Body of pancreas (tissue), 4 donors: ENCODE measurements at regions not wholly inside any gene's neighbourhood (a gene's known extent, or its start where the extent isn't known, plus 50 kb on each side); places are given as distances from the start of the nearest gene placed in this dataset.

ENCODE experiments used
- ATAC-seq: fragments of 150-250 bp; one replicate; pipeline ENCODE4 v1.9.1; 2016
- DNase-seq, 4 donors: peaks; one replicate each; pipeline ENCODE4 v3.0.0-alpha.2; 2019
- H3K27ac ChIP-seq, 4 donors: fragments of 200-600 bp; sonication (generic); 1 replicate in 3 of 4; 2 replicates in 1 of 4; pipeline versions ENCODE4 v1.5.1 to v1.6.1; 2016 to 2019; ENCODE audit warnings: mild to moderate bottlenecking in 1 of 4, mixed read lengths in 1 of 4, moderate library complexity in 1 of 4
- H3K27me3 ChIP-seq, 2 donors: fragments of 200-600 bp; sonication (generic); one replicate each; pipeline ENCODE4 v1.6.0; 2016; ENCODE audit warnings: mild to moderate bottlenecking in 1 of 2
- H3K36me3 ChIP-seq, 2 donors: fragments of 200-600 bp; sonication (generic); replicated peaks in 1 of 2; 2 replicates each; pipeline ENCODE4 v1.5.1; 2016; ENCODE audit warnings: low read depth in 2 of 2; ENCODE audit not compliant: insufficient read depth in 1 of 2
- H3K4me1 ChIP-seq: fragments of 200-600 bp; sonication (generic); one replicate; pipeline ENCODE4 v1.6.0; 2016
- H3K4me3 ChIP-seq, 2 donors: fragments of 200-600 bp; sonication (generic); 1 replicate in 1 of 2; 2 replicates in 1 of 2; pipeline ENCODE4 v1.5.1; 2016 to 2019
- H3K9me3 ChIP-seq, 3 donors: fragments of 200-600 bp; sonication (generic); 1 replicate in 2 of 3; 2 replicates in 1 of 3; pipeline ENCODE4 v1.5.1; 2016
- POLR2A ChIP-seq, 3 donors: fragments of 450-650 bp; IDR thresholded peaks; one replicate each; pipeline ENCODE4 v1.6.1; 2016; ENCODE audit warnings: antibody characterized with exemption in 3 of 3, mild to moderate bottlenecking in 2 of 3
- WGBS, 2 donors: methylation state at CpG; one replicate each; pipeline ENCODE4 v1.1.5; 2017; 5-methylcytosine and 5-hydroxymethylcytosine counted together
- intact Hi-C: fragments of 100-400 bp; cut with DNase I; formaldehyde crosslinking; loops from one replicate; pipeline ENCODE4 v1.15.1; 2023
- TF ChIP-seq, protein P1 (sequence below), 7 experiments: fragments of 450-650 bp in 4 of 7; fragments of 200-600 bp in 3 of 7; sonication (generic) in 3 of 7; IDR thresholded peaks; one replicate each; pipeline ENCODE4 v1.5.1; 2016 to 2019; ENCODE audit warnings: antibody characterized with exemption in 7 of 7

GRCh38 chr18:34287825-34288224 lies 63.1 kb upstream of the NOL4 start:
- H3K27ac ChIP-seq = no peak overlapping the region
- intact Hi-C loops = no loop called here
- no peaks in the 10 kb centered on the region for H3K27me3 ChIP-seq
- H3K9me3 ChIP-seq = peaks cover 0 to 4% (median 0%) of the 10 kb centered on the region in 3 donors
- no peaks in the 10 kb centered on the region for H3K4me1 ChIP-seq
- DNase-seq (no peak), ATAC-seq (no peak)
- no peak for TF ChIP-seq POLR2A (IDR thresholded peaks at IDR 0.05)
- H3K36me3 ChIP-seq = no peaks in the 10 kb centered on the region
- no peak overlapping the region for H3K4me3 ChIP-seq

- no peak overlapping the region for H3K4me3 ChIP-seq
- H3K27me3 ChIP-seq = no peaks in the 10 kb centered on the region
- no peak for TF ChIP-seq POLR2A (IDR thresholded peaks at IDR 0.05)
- intact Hi-C loops = no loop called here
- 32 to 38% methylated on average over 2 of the region's 2 CpGs for WGBS, 2 donors
- H3K36me3 ChIP-seq = no peaks in the 10 kb centered on the region
- H3K4me1 ChIP-seq = no peaks in the 10 kb centered on the region
- H3K27ac ChIP-seq = no peak overlapping the region
- ATAC-seq (no peak), DNase-seq (no peak)
- H3K9me3 ChIP-seq = peaks cover 0 to 4% (median 0%) of the 10 kb centered on the region in 3 donors
Observed at GRCh38 chr18:34292594-34292993, 67.9 kb upstream of the NOL4 start.

- Histone ChIP-seq H3K36me3 (no peaks in the 10 kb centered on the region), H3K4me1 (no peaks in the 10 kb centered on the region), H3K27me3 (no peaks in the 10 kb centered on the region), H3K27ac (no peak overlapping the region), H3K4me3 (no peak overlapping the region), H3K9me3 (no peaks in the 10 kb centered on the region)
- no peak for TF ChIP-seq POLR2A (IDR thresholded peaks at IDR 0.05)
- TF ChIP-seq, protein P1, sequence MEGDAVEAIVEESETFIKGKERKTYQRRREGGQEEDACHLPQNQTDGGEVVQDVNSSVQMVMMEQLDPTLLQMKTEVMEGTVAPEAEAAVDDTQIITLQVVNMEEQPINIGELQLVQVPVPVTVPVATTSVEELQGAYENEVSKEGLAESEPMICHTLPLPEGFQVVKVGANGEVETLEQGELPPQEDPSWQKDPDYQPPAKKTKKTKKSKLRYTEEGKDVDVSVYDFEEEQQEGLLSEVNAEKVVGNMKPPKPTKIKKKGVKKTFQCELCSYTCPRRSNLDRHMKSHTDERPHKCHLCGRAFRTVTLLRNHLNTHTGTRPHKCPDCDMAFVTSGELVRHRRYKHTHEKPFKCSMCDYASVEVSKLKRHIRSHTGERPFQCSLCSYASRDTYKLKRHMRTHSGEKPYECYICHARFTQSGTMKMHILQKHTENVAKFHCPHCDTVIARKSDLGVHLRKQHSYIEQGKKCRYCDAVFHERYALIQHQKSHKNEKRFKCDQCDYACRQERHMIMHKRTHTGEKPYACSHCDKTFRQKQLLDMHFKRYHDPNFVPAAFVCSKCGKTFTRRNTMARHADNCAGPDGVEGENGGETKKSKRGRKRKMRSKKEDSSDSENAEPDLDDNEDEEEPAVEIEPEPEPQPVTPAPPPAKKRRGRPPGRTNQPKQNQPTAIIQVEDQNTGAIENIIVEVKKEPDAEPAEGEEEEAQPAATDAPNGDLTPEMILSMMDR (IDR thresholded peaks at IDR 0.05) = no peak
- ATAC-seq = no peak
- intact Hi-C loops = no loop called here
- DNase-seq = no peak
Observed at GRCh38 chr18:34297287-34297686, 72.6 kb upstream of the NOL4 start.

DNA sequence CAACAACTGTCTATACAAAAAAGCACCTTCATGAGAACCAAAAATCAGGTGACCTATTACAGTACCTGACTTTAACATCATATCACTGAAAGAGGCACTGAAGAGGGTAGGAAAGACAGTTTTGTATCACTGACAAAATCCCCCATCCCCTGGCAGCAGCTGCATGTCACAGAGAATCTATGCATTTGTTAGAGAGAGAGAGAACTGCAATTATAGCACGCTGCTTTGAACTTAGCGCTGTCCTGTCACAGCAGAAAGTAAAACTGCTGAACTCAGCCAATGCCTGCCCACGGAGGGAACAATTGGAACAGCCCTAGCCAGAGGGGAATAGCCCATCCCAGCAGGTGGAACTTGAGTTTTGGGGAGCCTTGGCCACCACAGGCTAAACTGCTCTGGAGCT lies 75.1 kb upstream of the NOL4 start:
- H3K4me3 ChIP-seq = no peak overlapping the region
- H3K36me3 ChIP-seq = no peaks in the 10 kb centered on the region
- no peaks in the 10 kb centered on the region for H3K4me1 ChIP-seq
- TF ChIP-seq, protein P1 (IDR thresholded peaks at IDR 0.05) = no peak
- no peak for TF ChIP-seq POLR2A (IDR thresholded peaks at IDR 0.05)
- H3K27ac ChIP-seq = no peak overlapping the region
- H3K9me3 ChIP-seq = no peaks in the 10 kb centered on the region
- no peaks in the 10 kb centered on the region for H3K27me3 ChIP-seq
- intact Hi-C loops = no loop called here
- WGBS, 2 donors = 71 to 75% methylated on average over 3 of the region's 3 CpGs
- ATAC-seq (no peak), DNase-seq (no peak)

GRCh38 chr18:34311468-34311867 lies 86.8 kb upstream of the NOL4 start:
- TF ChIP-seq, protein P1 (IDR thresholded peaks at IDR 0.05) = no peak
- no peak for TF ChIP-seq POLR2A (IDR thresholded peaks at IDR 0.05)
- no peaks in the 10 kb centered on the region for H3K4me1 ChIP-seq
- H3K27ac ChIP-seq = no peak overlapping the region
- H3K27me3 ChIP-seq = no peaks in the 10 kb centered on the region
- H3K9me3 ChIP-seq = no peaks in the 10 kb centered on the region
- WGBS, 2 donors = 13 to 29% methylated on average over 1 of the region's 1 CpG
- intact Hi-C loops = no loop called here
- H3K4me3 ChIP-seq = no peak overlapping the region
- ATAC-seq (no peak), DNase-seq (no peak)
- H3K36me3 ChIP-seq = no peaks in the 10 kb centered on the region

GRCh38 chr18:34314847-34315246 lies 90.1 kb upstream of the NOL4 start:
- Histone ChIP-seq H3K9me3 (no peaks in the 10 kb centered on the region), H3K27me3 (no peaks in the 10 kb centered on the region), H3K36me3 (no peaks in the 10 kb centered on the region), H3K27ac (no peak overlapping the region), H3K4me3 (no peak overlapping the region), H3K4me1 (no peaks in the 10 kb centered on the region)
- TF ChIP-seq, protein P1 (IDR thresholded peaks at IDR 0.05) = no peak
- TF ChIP-seq POLR2A (IDR thresholded peaks at IDR 0.05) = no peak
- 83 to 86% methylated on average over 4 of the region's 4 CpGs for WGBS, 2 donors
- ATAC-seq (no peak), DNase-seq (no peak)
- intact Hi-C loops = no loop called here
